GM23338 (cell line): ENCODE measurements at regions not wholly inside any gene's neighbourhood (a gene's known extent, or its start where the extent isn't known, plus 50 kb on each side); places are given as distances from the start of the nearest gene placed in this dataset.

Experiments
- ATAC-seq: fragments of 200-7000 bp; cut with Tn5 transposase; 3 replicates; pipeline ENCODE4 v1.9.1; 2020
- DNase-seq: peaks from one replicate; pipeline ENCODE4 v3.0.0-alpha.2; 2015; ENCODE audit warnings: low spot score
- H2AFZ ChIP-seq: fragments of 200-600 bp; sonication (generic); 2 replicates; pipeline ENCODE4 v1.8.0; 2016; ENCODE audit warnings: antibody characterized with exemption, mild to moderate bottlenecking, moderate library complexity
- H3F3A ChIP-seq: fragments of 200-600 bp; sonication (generic); replicated peaks from 2 replicates; pipeline ENCODE4 v1.8.0; 2017; ENCODE audit warnings: antibody characterized with exemption, mixed run types, low read depth
- H3K27ac ChIP-seq: fragments of 200-600 bp; sonication (generic); 2 replicates; pipeline ENCODE4 v1.6.1; 2016; ENCODE audit warnings: low read depth
- H3K27me3 ChIP-seq: fragments of 200-600 bp; sonication (generic); 2 replicates; pipeline ENCODE4 v1.8.0; 2016; ENCODE audit warnings: mild to moderate bottlenecking, mixed run types, moderate library complexity; ENCODE audit not compliant: insufficient read depth
- H3K36me3 ChIP-seq: fragments of 200-600 bp; sonication (generic); 2 replicates; pipeline ENCODE4 v1.8.0; 2016; ENCODE audit warnings: mild to moderate bottlenecking; ENCODE audit not compliant: insufficient read depth
- H3K4me1 ChIP-seq: fragments of 200-600 bp; sonication (generic); 2 replicates; pipeline ENCODE4 v1.8.0; 2016; ENCODE audit warnings: mild to moderate bottlenecking, moderate library complexity; ENCODE audit not compliant: insufficient read depth
- H3K4me2 ChIP-seq: fragments of 200-600 bp; sonication (generic); 2 replicates; pipeline ENCODE4 v1.7.1; 2017; ENCODE audit warnings: mixed run types
- H3K4me3 ChIP-seq: fragments of 200-600 bp; sonication (generic); 2 replicates; pipeline ENCODE4 v1.6.1; 2016; ENCODE audit warnings: mixed run types
- H3K79me2 ChIP-seq: fragments of 200-600 bp; sonication (generic); replicated peaks from 2 replicates; pipeline ENCODE4 v1.8.0; 2017; ENCODE audit warnings: mild to moderate bottlenecking; ENCODE audit not compliant: insufficient read depth
- H3K9me2 ChIP-seq: fragments of 200-600 bp; sonication (generic); 2 replicates; pipeline ENCODE4 v1.8.0; 2017; ENCODE audit not compliant: insufficient read depth
- H4K20me1 ChIP-seq: fragments of 200-600 bp; sonication (generic); replicated peaks from 2 replicates; pipeline ENCODE4 v1.8.0; 2017; ENCODE audit warnings: mild to moderate bottlenecking; ENCODE audit not compliant: insufficient read depth
- H3K27ac Mint-ChIP-seq: 2 replicates; pipeline ENCODE4 v1.8.0; 2020; ENCODE audit warnings: inconsistent platforms, mild to moderate bottlenecking, moderate library complexity, mixed read lengths
- H3K27me3 Mint-ChIP-seq: 3 replicates; pipeline ENCODE4 v1.8.0; 2022; ENCODE audit warnings: low read depth, mild to moderate bottlenecking, moderate library complexity, mixed read lengths, inconsistent platforms; ENCODE audit not compliant: insufficient read depth, poor library complexity
- H3K36me3 Mint-ChIP-seq: 3 replicates; pipeline ENCODE4 v1.8.0; 2021; ENCODE audit warnings: low read depth, mild to moderate bottlenecking, inconsistent platforms, moderate library complexity, mixed read lengths
- H3K4me1 Mint-ChIP-seq: 3 replicates; pipeline ENCODE4 v1.8.0; 2020; ENCODE audit warnings: mild to moderate bottlenecking, inconsistent platforms, mixed read lengths
- H3K4me3 Mint-ChIP-seq: 3 replicates; pipeline ENCODE4 v1.8.0; 2021; ENCODE audit warnings: moderate library complexity, mild to moderate bottlenecking, inconsistent platforms, mixed read lengths
- H3K9me3 Mint-ChIP-seq: 3 replicates; pipeline ENCODE4 v1.8.0; 2020; ENCODE audit warnings: moderate library complexity, mild to moderate bottlenecking, inconsistent platforms, mixed read lengths
- CREB1 ChIP-seq: fragments of 250-450 bp; sonication (Bioruptor Pico); IDR thresholded peaks from 2 replicates; pipeline ENCODE4 v1.5.0; 2020; ENCODE audit warnings: low read depth, mild to moderate bottlenecking, moderate library complexity
- CTCF ChIP-seq, 2 experiments: fragments of 200-600 bp in 1 of 2; sonication (generic) in 1 of 2; conservative IDR thresholded peaks; 2 replicates each; pipeline versions ENCODE4 v1.5.1 to v1.6.1; 2016 to 2017; ENCODE audit warnings: antibody characterized with exemption in 2 of 2, low read depth in 2 of 2, mild to moderate bottlenecking in 2 of 2, moderate library complexity in 1 of 2
- ETS1 ChIP-seq: IDR thresholded peaks from 2 replicates; pipeline ENCODE4 v1.6.1; 2016; ENCODE audit warnings: antibody characterized with exemption
- EZH2 ChIP-seq: fragments of 200-600 bp; sonication (generic); IDR thresholded peaks from one replicate; pipeline ENCODE4 v1.8.0; 2017; ENCODE audit warnings: antibody characterized with exemption, mild to moderate bottlenecking, low read depth; ENCODE audit not compliant: unreplicated experiment
- EZH2phosphoT487 ChIP-seq: fragments of 200-600 bp; sonication (generic); IDR thresholded peaks from one replicate; pipeline ENCODE4 v1.8.1; 2018; ENCODE audit warnings: antibody characterized with exemption; ENCODE audit not compliant: unreplicated experiment
- JUNB ChIP-seq: IDR thresholded peaks from one replicate; pipeline ENCODE4 v1.6.1; 2016; ENCODE audit warnings: antibody characterized with exemption; ENCODE audit not compliant: unreplicated experiment
- NANOG ChIP-seq: IDR thresholded peaks from 2 replicates; pipeline ENCODE4 v1.6.1; 2016; ENCODE audit warnings: antibody characterized with exemption, borderline replicate concordance
- POLR2AphosphoS5 ChIP-seq: IDR thresholded peaks from 2 replicates; pipeline ENCODE4 v1.6.1; 2016; ENCODE audit warnings: antibody characterized with exemption, low read depth
- STAT1 ChIP-seq: IDR thresholded peaks from one replicate; pipeline ENCODE4 v1.6.1; 2016; ENCODE audit warnings: antibody characterized with exemption; ENCODE audit not compliant: unreplicated experiment
- ZNF114 ChIP-seq: fragments of 250-450 bp; sonication (Bioruptor Pico); IDR thresholded peaks from 2 replicates; pipeline ENCODE4 v1.5.0; 2020; ENCODE audit warnings: mild to moderate bottlenecking, moderate library complexity
- ZNF331 ChIP-seq: fragments of 250-450 bp; sonication (Bioruptor Pico); IDR thresholded peaks from 2 replicates; pipeline ENCODE4 v1.5.0; 2020; ENCODE audit warnings: low read depth, mild to moderate bottlenecking, moderate library complexity
- ZNF462 ChIP-seq: fragments of 250-450 bp; sonication (Bioruptor Pico); IDR thresholded peaks from 2 replicates; pipeline ENCODE4 v1.5.0; 2020; ENCODE audit warnings: mild to moderate bottlenecking, moderate library complexity

- DNase-seq = no peak
- Histone ChIP-seq H3K4me1 (no peaks in the 10 kb centered on the region), H2AFZ (no peak overlapping the region), H3K79me2 (no peaks in the 10 kb centered on the region), H4K20me1 (no peaks in the 10 kb centered on the region), H3K27ac (no peak overlapping the region), H3K4me3 (no peak overlapping the region), H3K36me3 (peaks cover 3% of the 10 kb centered on the region; the same call in 1 of the 2 replicates), H3K9me2 (peaks cover 4% of the 10 kb centered on the region; the same call in 1 of the 2 replicates), H3K27me3 (no peaks in the 10 kb centered on the region), H3K4me2 (no peak overlapping the region), H3F3A (no peaks in the 10 kb centered on the region)
- Mint-ChIP-seq H3K4me1 (0 out of 3 replicates have a peak, but pooled peaks cover 2% of the 10 kb centered on the region), H3K27me3 (peaks cover 2% of the 10 kb centered on the region), H3K27ac (no peak overlapping the region), H3K4me3 (no peak overlapping the region), H3K36me3 (peaks cover 24% of the 10 kb centered on the region), H3K9me3 (peaks cover 22% of the 10 kb centered on the region)
- TF ChIP-seq EZH2phosphoT487 = no peak
- ATAC-seq = no peak
These were observed 1491.7 kb upstream of the RAG2 start for GRCh38 chr11:38089726-38090125.

- H3K9me2 ChIP-seq = no peaks in the 10 kb centered on the region
- no peak for ATAC-seq
- no peak for TF ChIP-seq EZH2phosphoT487
- no peak for TF ChIP-seq ZNF114 (CRISPR knock-in tag)
- TF ChIP-seq EZH2 = no peak
- no peak for TF ChIP-seq STAT1
- no peak for TF ChIP-seq CTCF (conservative IDR thresholded peaks at IDR 0.05; ENCODE audit: low read depth in 2 of 2)
- TF ChIP-seq ZNF462 (CRISPR knock-in tag) = no peak
- no peak for TF ChIP-seq NANOG
- no peak for TF ChIP-seq CREB1 (CRISPR knock-in tag)
- no peak for TF ChIP-seq POLR2AphosphoS5
- TF ChIP-seq ZNF331 = no peak
- no peak for TF ChIP-seq ETS1
- TF ChIP-seq JUNB = no peak
These were observed 1462.9 kb upstream of the RAG2 start for GRCh38 chr11:38060920-38061319.

More at GRCh38 chr11:38060920-38061319, 1462.9 kb upstream of the RAG2 start:
- no peaks in the 10 kb centered on the region for H3K4me1 Mint-ChIP-seq
- Histone ChIP-seq H3K27me3 (no peaks in the 10 kb centered on the region), H3K4me2 (no peak overlapping the region), H3K79me2 (no peaks in the 10 kb centered on the region), H3F3A (no peaks in the 10 kb centered on the region), H3K36me3 (0 out of 2 replicates have a peak, but pooled peaks cover 4% of the 10 kb centered on the region), H3K27ac (no peak overlapping the region), H4K20me1 (no peaks in the 10 kb centered on the region), H3K4me3 (no peak overlapping the region), H2AFZ (no peak overlapping the region), H3K4me1 (no peaks in the 10 kb centered on the region)
- H3K4me3 Mint-ChIP-seq = no peak overlapping the region
- H3K36me3 Mint-ChIP-seq = no peaks in the 10 kb centered on the region
- no peak overlapping the region for H3K27ac Mint-ChIP-seq
- no peaks in the 10 kb centered on the region for H3K27me3 Mint-ChIP-seq
- no peak for DNase-seq
- no peaks in the 10 kb centered on the region; the same call in 1 of the 3 replicates for H3K9me3 Mint-ChIP-seq
